Upper lobe of left lung (tissue), 4 donors: ENCODE measurements at regions not wholly inside any gene's neighbourhood (a gene's known extent, or its start where the extent isn't known, plus 50 kb on each side); places are given as distances from the start of the nearest gene placed in this dataset.

ENCODE experiments used
- CTCF ChIP-seq, 6 experiments: fragments of 450-650 bp in 4 of 6; fragments of 200-600 bp in 2 of 6; sonication (generic) in 2 of 6; IDR thresholded peaks; one replicate each; pipeline ENCODE4 v1.5.1; 2016 to 2019; ENCODE audit warnings: antibody characterized with exemption in 6 of 6
- POLR2A ChIP-seq, 4 donors: fragments of 450-650 bp; IDR thresholded peaks; one replicate each; pipeline ENCODE4 v1.5.1; 2016 to 2017; ENCODE audit warnings: antibody characterized with exemption in 4 of 4, mild to moderate bottlenecking in 2 of 4

GRCh38 chr2:129518937-129519336 lies 460.5 kb upstream of the RAB6C start:
- no peak for TF ChIP-seq CTCF (IDR thresholded peaks at IDR 0.05)
- TF ChIP-seq POLR2A (IDR thresholded peaks at IDR 0.05): no peak
